ENCODE measurements at regions not wholly inside any gene's neighbourhood (a gene's known extent, or its start where the extent isn't known, plus 50 kb on each side); places are given as distances from the start of the nearest gene placed in this dataset.

- TF ChIP-seq PPARA (CRISPR knock-in tag; IDR thresholded peaks at IDR 0.05; ENCODE audit: borderline replicate concordance): no peak
- no peak for TF ChIP-seq POU6F1 (CRISPR knock-in tag; IDR thresholded peaks at IDR 0.05; ENCODE audit: borderline replicate concordance, low read depth)
- TF ChIP-seq ZNF70 (CRISPR knock-in tag; IDR thresholded peaks at IDR 0.05): no peak
- no peak for TF ChIP-seq ARNTL (CRISPR knock-in tag; IDR thresholded peaks at IDR 0.05; ENCODE audit: borderline replicate concordance, low read depth)
- ATAC-seq: no peak
These were observed 82.8 kb upstream of the RIPOR2 start for GRCh38 chr6:25018568-25018954.

GRCh38 chr6:25022140-25022553 is 86.4 kb upstream of the RIPOR2 start:
- peak; percentile 52 for ATAC-seq
- TF ChIP-seq ISL1 (CRISPR knock-in tag; IDR thresholded peaks at IDR 0.05) (peak; percentile 17), PATZ1 (CRISPR knock-in tag; IDR thresholded peaks at IDR 0.05; ENCODE audit: borderline replicate concordance) (no peak)

- TF ChIP-seq PPARA (CRISPR knock-in tag; IDR thresholded peaks at IDR 0.05; ENCODE audit: borderline replicate concordance) (no peak), ZFP30 (CRISPR knock-in tag; IDR thresholded peaks at IDR 0.05) (no peak), ISL1 (CRISPR knock-in tag; IDR thresholded peaks at IDR 0.05) (no peak), PATZ1 (CRISPR knock-in tag; IDR thresholded peaks at IDR 0.05; ENCODE audit: borderline replicate concordance) (no peak), ZNF70 (CRISPR knock-in tag; IDR thresholded peaks at IDR 0.05) (no peak), TCF4 (CRISPR knock-in tag; IDR thresholded peaks at IDR 0.05; ENCODE audit: borderline replicate concordance) (no peak), CSRNP3 (CRISPR knock-in tag; IDR thresholded peaks at IDR 0.05) (no peak)
- no peak for ATAC-seq
These were observed 88.0 kb upstream of the RIPOR2 start for GRCh38 chr6:25023781-25024180.

- ATAC-seq: no peak
- TF ChIP-seq TOX (CRISPR knock-in tag; IDR thresholded peaks at IDR 0.05; ENCODE audit: borderline replicate concordance): no peak
- no peak for TF ChIP-seq CSDC2 (CRISPR knock-in tag; IDR thresholded peaks at IDR 0.05)
- no peak for TF ChIP-seq CSRNP3 (CRISPR knock-in tag; IDR thresholded peaks at IDR 0.05)
- no peak for TF ChIP-seq PATZ1 (CRISPR knock-in tag; IDR thresholded peaks at IDR 0.05; ENCODE audit: borderline replicate concordance)
- no peak for TF ChIP-seq ISL1 (CRISPR knock-in tag; IDR thresholded peaks at IDR 0.05)
- no peak for TF ChIP-seq TCF4 (CRISPR knock-in tag; IDR thresholded peaks at IDR 0.05; ENCODE audit: borderline replicate concordance)
- TF ChIP-seq GLIS3 (CRISPR knock-in tag; IDR thresholded peaks at IDR 0.05): no peak
- no peak for TF ChIP-seq CREB5 (CRISPR knock-in tag; IDR thresholded peaks at IDR 0.05; ENCODE audit: low read depth)
- TF ChIP-seq POU6F1 (CRISPR knock-in tag; IDR thresholded peaks at IDR 0.05; ENCODE audit: borderline replicate concordance, low read depth): no peak
- TF ChIP-seq ESRRG (CRISPR knock-in tag; IDR thresholded peaks at IDR 0.05): no peak
- TF ChIP-seq OSR1 (CRISPR knock-in tag; IDR thresholded peaks at IDR 0.05): no peak
- no peak for TF ChIP-seq ARNTL (CRISPR knock-in tag; IDR thresholded peaks at IDR 0.05; ENCODE audit: borderline replicate concordance, low read depth)
- TF ChIP-seq PPARA (CRISPR knock-in tag; IDR thresholded peaks at IDR 0.05; ENCODE audit: borderline replicate concordance): no peak
- TF ChIP-seq SNAI2 (CRISPR knock-in tag; IDR thresholded peaks at IDR 0.05): no peak
- no peak for TF ChIP-seq ZFP3 (CRISPR knock-in tag; IDR thresholded peaks at IDR 0.05)
- no peak for TF ChIP-seq ZNF8 (CRISPR knock-in tag; IDR thresholded peaks at IDR 0.05)
These were observed 89.1 kb upstream of the RIPOR2 start for GRCh38 chr6:25024821-25025220.

All from SK-N-SH treated with all-trans-retinoic acid at 6 μM for 48 hours (cell line).